Endometrial microvascular endothelial cells (primary cell): ENCODE measurements at regions not wholly inside any gene's neighbourhood (a gene's known extent, or its start where the extent isn't known, plus 50 kb on each side); places are given as distances from the start of the nearest gene placed in this dataset.

Experiments
- in situ Hi-C: cut with HindIII; loops from 2 replicates; pipeline ENCODE4 v1.10.0; 2017; ENCODE audit warnings: low sequenced_read_pairs, low pct_unique_long_range_greater_than_20kb; ENCODE audit errors: inconsistent ontology term

DNA sequence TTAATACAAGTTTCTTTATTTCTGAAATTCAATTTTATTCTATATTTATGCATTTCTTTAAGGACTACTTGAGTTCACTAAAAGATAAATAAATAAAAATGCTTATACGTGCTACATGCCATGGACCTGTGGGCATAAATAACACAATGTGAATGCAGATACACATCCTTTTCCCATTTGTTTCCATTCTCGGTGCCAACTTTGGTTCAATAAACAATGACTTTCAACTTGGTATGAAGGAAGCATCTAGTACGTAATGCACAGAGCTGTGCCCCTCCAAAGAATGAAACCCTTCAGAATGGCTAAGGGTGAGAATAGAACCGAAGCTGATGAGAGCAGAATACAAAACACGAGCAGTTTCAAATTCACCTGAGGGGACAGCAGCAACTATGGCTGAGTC lies 409.3 kb downstream of the MTX2 start:
- in situ Hi-C loops = no loop called here

DNA sequence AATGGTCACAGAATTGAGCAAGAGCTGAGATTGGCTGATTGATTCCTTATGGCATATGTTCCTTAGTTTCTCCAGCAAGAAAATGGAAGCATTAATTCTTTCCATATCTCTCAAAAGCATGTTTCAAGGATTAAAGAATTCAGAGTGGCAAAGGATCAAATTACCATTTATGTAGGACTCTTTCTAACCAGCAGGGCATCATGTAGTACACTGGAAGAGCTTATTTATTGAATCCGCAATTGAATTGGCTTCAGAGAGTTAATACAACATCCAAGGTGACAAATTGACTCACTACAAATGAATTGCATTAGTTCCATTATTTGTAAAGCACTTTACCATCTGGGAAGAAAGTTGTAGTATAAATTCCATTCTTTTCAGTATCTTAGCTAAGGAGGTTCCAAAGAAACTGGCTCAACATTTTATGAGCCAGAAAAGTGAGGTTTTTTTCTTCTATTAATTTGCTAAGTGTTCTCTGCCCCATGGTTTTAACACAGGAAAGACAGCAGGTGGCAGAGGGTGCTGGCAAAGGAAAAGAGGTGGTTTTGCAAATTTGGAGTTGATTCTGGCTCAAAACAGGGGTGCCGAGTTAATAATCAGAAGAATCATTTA lies 409.9 kb downstream of the MTX2 start:
- in situ Hi-C loops = no loop called here

DNA sequence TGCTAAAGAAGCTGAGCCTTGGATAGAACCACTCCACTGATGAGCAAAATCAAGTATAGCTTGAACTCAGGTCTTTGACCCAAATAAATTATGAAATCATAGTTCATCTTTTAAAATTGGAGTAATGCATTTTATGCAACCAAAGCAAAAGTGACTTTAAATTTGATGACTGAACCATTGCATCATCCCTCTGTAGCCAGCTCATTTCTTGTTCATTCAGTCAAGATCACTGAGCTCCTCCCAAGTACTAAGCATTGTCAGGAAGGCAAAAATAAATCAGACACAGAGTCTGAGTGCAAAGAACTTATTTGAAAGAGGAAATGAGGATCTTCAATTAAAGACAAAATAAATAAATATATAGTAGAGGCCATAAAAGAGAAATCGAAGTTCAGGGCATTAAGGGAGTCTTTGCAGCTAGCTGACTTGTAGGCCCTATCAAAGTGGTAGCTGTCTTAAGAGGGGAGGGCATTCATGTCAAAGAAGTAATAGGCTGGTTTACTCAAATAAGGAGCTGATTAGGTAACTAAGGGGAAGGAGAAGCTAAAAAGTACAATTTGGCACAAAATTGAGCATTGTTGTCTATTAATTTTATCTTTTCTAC lies 411.8 kb downstream of the MTX2 start:
- in situ Hi-C loops = no loop called here

DNA sequence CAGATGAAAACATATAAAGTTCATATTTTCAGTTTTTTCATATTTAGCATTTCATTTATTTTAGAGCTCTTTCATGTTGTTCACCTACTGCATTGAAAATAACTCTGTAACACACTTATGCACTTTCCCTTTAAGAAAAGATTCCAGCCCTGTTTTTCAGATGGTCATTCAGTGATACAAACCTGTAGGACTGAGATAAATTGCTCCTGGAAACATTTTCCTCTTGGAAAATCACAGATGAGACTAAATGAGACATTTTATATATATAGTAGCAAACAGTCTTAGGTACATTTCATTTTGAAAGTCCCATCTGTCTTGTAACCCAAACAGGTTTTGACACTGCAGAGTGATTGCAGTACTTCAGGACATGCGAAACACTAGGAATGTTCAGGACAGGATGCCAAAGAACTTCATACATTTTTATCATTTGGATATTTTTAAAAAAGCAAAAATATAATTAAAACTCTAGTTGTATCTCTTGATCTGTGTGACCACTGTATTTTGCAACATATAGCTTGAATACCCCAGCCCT lies 412.4 kb downstream of the MTX2 start:
- in situ Hi-C loops = no loop called here

DNA sequence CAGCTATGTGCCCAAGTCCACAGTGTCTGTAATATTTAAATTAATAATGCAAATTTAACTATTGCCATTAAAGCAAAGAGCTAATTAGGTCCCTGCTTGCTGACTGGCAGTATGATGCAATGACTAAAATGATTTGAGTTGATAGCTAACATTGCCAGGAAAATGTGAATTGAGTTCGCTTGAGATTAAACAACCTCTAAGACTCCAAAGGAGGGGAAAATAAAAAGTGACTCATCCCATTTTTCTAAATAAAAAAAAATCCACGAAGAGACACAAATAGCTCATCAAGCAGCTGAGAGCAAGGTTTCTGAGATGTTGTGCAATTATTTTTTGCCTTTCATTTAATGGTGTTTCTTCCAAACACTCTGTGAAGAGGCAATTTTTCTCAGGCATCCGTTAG lies 413.0 kb downstream of the MTX2 start:
- in situ Hi-C loops = no loop called here

DNA sequence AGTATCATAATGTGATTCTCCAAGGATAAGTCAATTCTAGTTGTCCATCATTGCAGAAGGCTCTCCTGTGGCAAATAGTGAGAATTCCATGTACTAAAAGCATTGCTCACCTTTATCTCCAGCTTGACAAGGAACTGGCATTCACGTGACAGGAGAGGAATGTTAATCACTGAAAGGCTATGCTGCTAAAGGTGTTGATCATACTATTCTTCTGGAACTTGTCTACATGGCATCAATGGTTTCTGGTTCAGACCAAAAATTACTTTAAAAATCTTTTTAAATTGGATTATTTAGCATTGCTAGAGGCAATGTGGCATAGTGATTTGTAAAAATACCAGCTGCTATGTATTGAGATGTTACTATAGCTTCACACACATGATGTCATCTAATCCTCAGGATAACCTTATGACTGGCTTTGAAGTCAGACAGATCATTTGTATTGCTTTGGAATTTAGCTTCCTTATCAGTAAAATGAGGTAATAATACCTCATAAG lies 414.4 kb downstream of the MTX2 start:
- in situ Hi-C loops = no loop called here

DNA sequence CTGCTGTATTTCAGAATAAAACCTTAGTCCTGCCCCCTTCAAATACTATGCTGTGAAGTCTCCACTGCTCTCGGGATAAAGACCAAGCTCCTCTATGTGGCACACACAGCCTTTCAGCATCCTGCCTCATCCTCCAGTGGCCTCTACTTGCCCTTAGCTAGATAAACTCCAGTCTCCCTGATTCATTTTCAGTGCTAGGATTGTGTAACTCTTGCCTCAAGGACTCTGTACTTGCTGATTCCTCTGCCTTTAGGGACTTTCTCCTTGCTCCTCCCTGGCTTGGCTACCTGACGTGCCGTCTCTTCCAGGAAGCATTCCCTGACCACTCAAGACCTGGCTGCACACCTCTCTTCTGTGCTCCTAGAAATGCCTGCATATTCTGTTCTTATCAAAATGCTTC lies 416.7 kb downstream of the MTX2 start:
- in situ Hi-C loops = no loop called here

DNA sequence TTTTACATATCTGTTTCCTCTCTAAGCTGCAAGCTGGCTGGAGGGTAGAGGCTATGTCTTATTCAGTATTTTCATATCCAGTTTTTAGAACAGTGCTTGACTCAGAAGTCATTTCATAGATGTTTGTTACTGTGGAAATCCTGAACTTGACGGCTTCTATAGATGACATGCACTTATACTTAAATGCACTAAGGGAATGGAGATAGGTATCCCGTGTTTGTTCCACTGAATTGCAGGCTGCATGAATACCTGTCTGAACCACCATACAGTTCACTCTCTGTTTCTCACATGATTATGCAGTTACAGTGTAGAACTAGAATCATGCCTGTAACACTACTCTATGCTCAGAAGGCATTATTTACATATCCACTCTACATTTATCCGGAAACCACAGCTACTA lies 417.1 kb downstream of the MTX2 start:
- in situ Hi-C loops = no loop called here

DNA sequence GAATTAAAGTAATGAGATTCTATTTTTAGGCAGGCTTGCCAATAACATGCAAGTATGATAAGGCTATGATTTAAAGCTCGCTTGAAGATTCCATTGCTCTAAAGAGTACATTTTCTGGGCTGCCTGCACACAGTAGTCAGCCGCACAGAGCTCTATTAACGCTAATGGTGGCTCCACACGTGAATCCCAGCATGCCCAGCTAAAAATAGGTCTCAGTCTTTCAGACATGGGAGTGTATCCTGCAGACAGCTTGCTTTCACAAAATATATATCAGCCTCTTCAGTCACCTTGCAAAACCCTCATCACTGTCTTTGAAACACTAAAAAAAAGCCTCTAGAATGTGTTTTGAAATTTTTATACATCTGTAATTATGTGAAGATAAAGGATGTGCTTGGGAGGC lies 418.1 kb downstream of the MTX2 start:
- in situ Hi-C loops = no loop called here

DNA sequence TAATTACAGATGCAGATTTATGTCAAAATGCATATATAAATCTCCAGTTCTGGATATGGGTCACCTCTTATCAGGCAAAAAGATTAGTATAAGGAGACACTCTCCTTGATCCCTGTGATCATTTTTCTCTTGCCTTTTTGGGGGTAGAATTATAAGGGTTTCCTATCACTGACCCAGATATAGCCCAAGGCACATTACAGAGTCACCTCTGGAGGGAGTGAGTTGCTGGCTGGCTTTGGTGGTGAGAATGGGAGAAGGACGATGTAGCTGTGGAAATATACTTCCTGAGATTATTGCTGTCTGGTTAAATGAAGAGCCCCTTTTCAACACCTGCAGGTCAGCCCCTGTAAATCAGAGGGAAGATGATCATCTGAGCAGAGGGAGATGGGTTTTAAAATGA lies 418.7 kb downstream of the MTX2 start:
- in situ Hi-C loops = no loop called here

DNA sequence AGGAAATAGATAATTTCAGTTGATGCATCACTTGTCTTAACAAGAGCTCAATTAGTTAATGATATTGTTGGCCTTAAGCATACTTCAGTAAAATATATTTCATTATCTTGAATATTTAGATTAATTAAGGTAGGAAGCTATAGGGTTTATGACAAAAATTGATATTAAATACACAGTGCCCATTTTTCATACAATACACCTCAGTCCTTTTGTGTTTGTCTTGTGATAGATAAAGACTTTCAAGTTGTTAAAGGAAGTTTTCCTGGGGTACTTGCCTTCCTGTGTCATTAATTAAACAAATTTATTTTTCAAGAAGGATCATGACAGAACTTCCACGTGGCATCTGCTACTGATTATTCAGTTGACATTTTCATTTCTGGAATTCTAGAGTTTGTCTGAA lies 420.5 kb downstream of the MTX2 start:
- in situ Hi-C loops = no loop called here

DNA sequence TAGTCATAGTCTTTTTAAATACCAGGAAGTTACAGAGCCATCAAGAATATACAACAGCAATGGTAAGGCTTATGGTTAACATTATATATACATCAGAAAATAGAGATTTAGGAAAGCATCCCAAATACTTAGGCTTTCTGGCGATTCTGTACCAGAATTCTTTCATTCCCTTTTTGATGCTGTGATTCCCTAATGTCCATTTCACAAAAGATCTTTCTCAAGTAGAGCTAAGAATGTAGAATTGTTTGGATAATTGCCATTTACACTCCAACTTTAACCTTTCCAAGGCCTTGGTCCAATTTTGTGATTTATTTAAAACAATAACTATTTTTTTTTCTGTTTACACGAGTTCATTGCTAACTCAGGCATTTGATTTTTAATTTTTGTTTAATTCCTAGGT lies 422.2 kb downstream of the MTX2 start:
- in situ Hi-C loops = no loop called here

DNA sequence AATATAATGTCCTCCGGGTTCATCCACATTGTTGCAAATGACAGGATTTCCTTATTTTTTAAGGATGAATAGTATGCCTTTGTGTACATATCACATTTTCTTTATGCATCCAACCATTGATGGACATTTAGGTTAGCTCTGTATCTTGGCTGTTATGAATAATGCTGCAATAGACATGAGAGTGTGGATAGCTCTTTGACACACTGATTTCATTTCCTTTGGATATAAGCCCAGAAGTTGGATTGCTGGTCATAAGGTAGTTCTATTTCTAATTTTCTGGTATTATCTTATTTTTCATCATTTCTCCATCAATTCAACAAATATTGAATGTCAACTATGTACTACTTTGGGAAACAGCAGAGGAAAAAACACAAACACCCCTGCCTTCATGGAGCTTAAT lies 423.3 kb downstream of the MTX2 start:
- in situ Hi-C loops = no loop called here

DNA sequence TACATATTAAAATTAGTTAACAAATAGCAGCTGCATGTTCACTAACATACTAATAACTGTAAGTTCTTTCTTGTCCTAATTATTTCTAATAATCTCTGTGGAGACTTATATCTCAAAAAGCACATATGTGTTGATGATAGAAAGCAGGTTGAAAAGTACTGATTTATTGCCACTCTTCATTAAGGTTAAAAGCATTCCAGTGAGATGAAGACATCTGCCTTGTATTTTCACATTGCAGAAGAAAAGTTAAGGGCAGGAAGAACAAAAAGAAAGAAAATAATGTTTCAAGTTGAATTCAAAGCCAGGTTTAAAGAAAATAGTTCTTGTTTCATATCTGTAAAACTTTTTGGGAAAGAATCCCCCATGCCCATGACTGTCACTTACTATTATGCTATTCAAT lies 429.9 kb downstream of the MTX2 start:
- in situ Hi-C loops = no loop called here

DNA sequence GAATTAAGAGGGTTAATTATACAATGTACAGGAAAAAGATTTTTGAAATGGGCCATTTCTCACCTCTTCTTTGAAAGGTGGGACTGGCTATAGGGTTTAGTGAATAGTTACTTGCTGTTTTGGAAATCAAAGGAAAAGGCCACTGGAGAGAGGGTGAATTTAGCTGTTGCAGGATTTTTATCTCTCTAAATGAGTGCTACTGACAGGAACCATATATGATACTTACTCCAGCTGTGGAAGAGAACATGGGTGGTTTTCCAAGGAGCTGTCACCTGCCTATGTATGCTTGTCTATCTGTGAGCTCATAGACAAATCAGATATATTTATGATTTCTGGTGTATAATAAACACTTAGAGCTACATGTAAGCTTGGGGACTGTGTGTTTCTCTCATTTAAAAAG lies 430.4 kb downstream of the MTX2 start:
- in situ Hi-C loops = no loop called here

DNA sequence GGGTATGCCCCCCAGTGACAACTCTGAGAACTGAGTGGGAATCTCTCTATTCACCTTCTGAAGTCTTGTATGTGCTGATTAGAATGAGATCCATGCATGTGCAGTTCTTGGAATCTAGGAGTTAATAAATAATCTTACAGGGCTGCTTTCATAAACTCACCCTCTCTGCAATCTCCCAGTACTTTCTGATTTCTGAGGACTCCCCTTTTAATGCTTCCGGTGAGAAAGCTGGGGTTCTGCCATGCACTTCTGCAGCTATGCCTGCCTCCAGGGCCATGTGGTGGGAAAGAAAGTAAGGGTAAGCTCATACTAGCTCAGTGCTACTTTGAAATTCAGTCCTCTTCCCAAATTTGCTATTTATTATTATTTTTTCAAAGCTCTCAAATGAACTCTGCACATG lies 432.9 kb downstream of the MTX2 start:
- in situ Hi-C loops = no loop called here

DNA sequence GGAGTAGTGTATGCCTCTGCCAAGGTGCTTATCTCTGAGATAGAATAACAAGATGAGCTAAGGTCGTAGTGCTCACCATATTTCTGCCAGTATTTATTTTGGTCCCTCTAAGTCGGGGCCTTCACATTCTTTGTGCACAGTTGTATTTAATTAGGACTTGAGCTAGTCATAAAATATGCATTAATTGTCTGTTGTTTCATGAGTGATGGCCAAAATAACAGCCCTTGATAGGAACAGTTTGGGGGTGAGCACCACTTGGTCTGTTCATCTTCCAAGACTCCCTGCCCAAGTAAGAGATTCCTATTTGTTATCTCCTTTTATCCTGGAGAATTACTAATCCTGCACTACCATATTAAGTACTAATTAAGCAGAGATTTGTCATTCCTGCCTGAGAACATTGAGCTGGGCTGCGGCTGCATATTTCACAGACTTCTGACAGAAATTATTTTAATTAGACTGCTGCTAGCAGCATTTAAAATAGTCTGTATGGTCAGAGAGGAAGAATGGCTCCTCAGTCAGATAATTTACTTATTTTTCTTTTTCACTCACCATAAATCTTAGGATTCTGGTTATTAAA lies 435.1 kb downstream of the MTX2 start:
- in situ Hi-C loops = no loop called here

DNA sequence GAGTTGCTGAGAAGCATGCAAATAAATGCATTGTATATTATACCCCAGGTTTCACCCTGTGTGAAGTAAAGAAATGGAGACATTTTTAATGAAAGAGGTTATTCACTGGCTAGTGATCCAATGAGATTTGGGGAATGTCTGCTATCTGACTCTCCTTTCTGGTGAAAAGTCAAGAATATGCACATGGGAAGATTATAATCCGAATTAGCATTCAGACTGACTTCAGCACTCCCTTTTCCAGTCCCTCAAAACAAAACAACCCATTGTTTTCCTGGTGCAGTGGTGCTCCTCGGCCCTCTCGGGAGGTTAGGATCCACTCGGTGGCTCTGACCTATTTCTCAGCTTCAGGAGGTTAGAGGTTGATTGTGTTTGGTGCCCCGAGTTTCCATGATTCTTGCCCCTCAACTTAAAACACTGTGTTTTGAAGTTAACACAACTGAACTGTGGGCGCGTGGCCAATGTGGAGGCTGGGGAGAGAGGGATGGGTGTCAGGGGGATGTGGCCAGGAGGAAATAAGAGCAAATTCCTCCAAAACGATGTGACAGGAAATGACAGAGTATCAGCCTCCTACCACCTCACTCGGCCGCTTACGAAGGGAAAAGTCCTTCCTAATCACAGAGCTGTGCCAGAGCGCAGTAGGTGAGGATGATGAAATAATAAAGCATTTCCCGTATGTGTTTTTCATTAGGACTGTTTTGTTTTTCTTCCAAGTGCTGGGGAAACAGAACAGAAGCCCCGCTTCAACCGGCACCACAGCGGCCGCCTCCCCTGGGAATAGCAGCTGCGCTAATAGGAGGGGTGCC lies 440.1 kb downstream of the MTX2 start:
- in situ Hi-C loops = no loop called here

DNA sequence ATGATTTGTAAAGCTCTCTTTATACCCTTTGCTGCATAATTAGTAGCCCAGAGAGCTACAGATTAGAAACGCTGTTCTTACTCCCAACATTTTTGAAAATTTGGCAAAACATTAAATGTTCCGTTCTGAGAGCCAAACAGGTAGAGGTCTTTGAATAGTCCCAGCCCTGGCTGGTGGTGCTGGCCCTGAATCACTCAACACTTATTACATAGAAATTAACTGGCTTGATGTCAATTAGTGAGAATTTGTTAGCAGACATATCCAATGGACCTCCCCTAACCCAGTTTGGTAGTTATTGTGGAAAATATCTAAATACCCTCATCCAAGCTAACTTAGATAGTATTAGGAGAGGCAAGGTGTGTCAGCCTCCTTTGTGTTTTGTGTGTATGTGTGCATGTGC lies 440.7 kb downstream of the MTX2 start:
- in situ Hi-C loops = no loop called here
